Heart left ventricle (tissue), 13 donors: ENCODE measurements at regions not wholly inside any gene's neighbourhood (a gene's known extent, or its start where the extent isn't known, plus 50 kb on each side); places are given as distances from the start of the nearest gene placed in this dataset.

Source experiments
- CTCF ChIP-seq, 12 donors: fragments of 200-600 bp; sonication (generic) in 4 of 12; IDR thresholded peaks; one replicate each; pipeline versions ENCODE4 v1.5.0 to v1.8.0; 2018 to 2022; ENCODE audit warnings: antibody characterized with exemption in 12 of 12, mild to moderate bottlenecking in 5 of 12
- POLR2A ChIP-seq, 2 donors: fragments of 450-650 bp; IDR thresholded peaks; one replicate each; pipeline ENCODE4 v1.6.1; 2017; ENCODE audit warnings: antibody characterized with exemption in 2 of 2, mild to moderate bottlenecking in 2 of 2, moderate library complexity in 2 of 2
- donor health status: ischemic (EF 13 %, LVEDD 7.1; RV severe dilation, severe dysfunction).
- donor health status: DM: no; HTN: yes; CAD: no.
- donor health status: DM: no; HTN: no; CAD: no.
- donor health status: ischemic (EF 25% LVEDD 6.9; RV normal size, moderate dysfunction).
- donor health status: ischemic (EF 25% LVEDD 5.7; RV mildly dilated, moderate dysfunction).
- donor health status: ischemic (EF 35%, LVEDD 5.7; RV mildly dilated, moderate dysfunction).
- donor health status: nonischemic (EF 11% LVEDD 7.7; RV severe dilation, severe dysfunction).
- donor health status: DM: yes; HTN: yes; CAD: no.
- donor health status: PGD.
- donor health status: ischemic (EF 29% LVEDD 5.4; RV normal size, mild dysfunction).
- donor health status: nonischemic (EF 23%, LVEDD 6.1; RV moderate dilation, normal function).

- TF ChIP-seq CTCF (IDR thresholded peaks at IDR 0.05) (no peak), POLR2A (IDR thresholded peaks at IDR 0.05) (no peak)
Observed at GRCh38 chr20:52869276-52869675, 102.9 kb upstream of the TSHZ2 start.
